Progenitor cell of endocrine pancreas (in vitro differentiated cells): ENCODE measurements at regions not wholly inside any gene's neighbourhood (a gene's known extent, or its start where the extent isn't known, plus 50 kb on each side); places are given as distances from the start of the nearest gene placed in this dataset.

Source experiments
- DNase-seq: peaks from one replicate; pipeline ENCODE4 v3.0.0; 2021; ENCODE audit warnings: low spot score; ENCODE audit not compliant: unreplicated experiment
- H3K27ac Mint-ChIP-seq: 2 replicates; pipeline ENCODE4 v1.8.0; 2021; ENCODE audit warnings: mild to moderate bottlenecking, moderate library complexity, mixed read lengths
- H3K27me3 Mint-ChIP-seq: 2 replicates; pipeline ENCODE4 v1.8.0; 2021; ENCODE audit warnings: mixed read lengths
- H3K36me3 Mint-ChIP-seq: 2 replicates; pipeline ENCODE4 v1.8.0; 2022; ENCODE audit warnings: mixed read lengths; ENCODE audit not compliant: insufficient read depth
- H3K4me1 Mint-ChIP-seq: 2 replicates; pipeline ENCODE4 v1.8.0; 2021; ENCODE audit warnings: low read depth, mixed read lengths
- H3K4me3 Mint-ChIP-seq: 2 replicates; pipeline ENCODE4 v1.8.0; 2021; ENCODE audit warnings: low read depth, mild to moderate bottlenecking, moderate library complexity, mixed read lengths
- H3K9me3 Mint-ChIP-seq: 2 replicates; pipeline ENCODE4 v1.8.0; 2021; ENCODE audit warnings: low read depth, mixed read lengths
- TF ChIP-seq, protein P1 (sequence below): fragments of 200-600 bp; sonication (generic); IDR thresholded peaks from one replicate; pipeline ENCODE4 v1.5.0; 2021; ENCODE audit warnings: antibody characterized with exemption, mild to moderate bottlenecking; ENCODE audit not compliant: unreplicated experiment

- TF ChIP-seq, protein P1, sequence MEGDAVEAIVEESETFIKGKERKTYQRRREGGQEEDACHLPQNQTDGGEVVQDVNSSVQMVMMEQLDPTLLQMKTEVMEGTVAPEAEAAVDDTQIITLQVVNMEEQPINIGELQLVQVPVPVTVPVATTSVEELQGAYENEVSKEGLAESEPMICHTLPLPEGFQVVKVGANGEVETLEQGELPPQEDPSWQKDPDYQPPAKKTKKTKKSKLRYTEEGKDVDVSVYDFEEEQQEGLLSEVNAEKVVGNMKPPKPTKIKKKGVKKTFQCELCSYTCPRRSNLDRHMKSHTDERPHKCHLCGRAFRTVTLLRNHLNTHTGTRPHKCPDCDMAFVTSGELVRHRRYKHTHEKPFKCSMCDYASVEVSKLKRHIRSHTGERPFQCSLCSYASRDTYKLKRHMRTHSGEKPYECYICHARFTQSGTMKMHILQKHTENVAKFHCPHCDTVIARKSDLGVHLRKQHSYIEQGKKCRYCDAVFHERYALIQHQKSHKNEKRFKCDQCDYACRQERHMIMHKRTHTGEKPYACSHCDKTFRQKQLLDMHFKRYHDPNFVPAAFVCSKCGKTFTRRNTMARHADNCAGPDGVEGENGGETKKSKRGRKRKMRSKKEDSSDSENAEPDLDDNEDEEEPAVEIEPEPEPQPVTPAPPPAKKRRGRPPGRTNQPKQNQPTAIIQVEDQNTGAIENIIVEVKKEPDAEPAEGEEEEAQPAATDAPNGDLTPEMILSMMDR = no peak
- Mint-ChIP-seq H3K4me1 (no peaks in the 10 kb centered on the region), H3K9me3 (no peaks in the 10 kb centered on the region), H3K27me3 (no peaks in the 10 kb centered on the region), H3K36me3 (no peaks in the 10 kb centered on the region), H3K27ac (no peak overlapping the region), H3K4me3 (no peak overlapping the region)
- no peak for DNase-seq
These were observed 247.9 kb upstream of the SLC35B3 start for GRCh38 chr6:8683204-8683603.

DNA sequence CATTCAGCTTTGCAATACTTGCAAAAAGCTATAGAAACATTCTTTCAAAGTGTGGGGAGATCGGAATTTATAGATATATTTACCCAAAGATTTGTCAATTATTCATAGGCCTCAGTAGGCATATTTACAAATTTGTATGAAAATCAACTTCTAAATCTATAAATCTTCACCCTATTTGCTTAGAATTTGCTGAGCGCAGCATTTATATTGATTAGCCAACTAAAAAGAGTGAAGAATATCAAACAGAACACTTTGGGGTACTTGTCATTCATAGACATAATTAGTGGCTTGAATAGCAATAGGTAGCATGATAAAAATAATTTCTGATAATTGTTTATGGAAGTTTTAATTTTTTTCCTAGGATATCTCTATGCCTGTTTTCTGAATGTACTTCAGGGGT lies 244.5 kb upstream of the SLC35B3 start:
- DNase-seq = no peak

GRCh38 chr6:8678466-8678865 lies 243.1 kb upstream of the SLC35B3 start:
- TF ChIP-seq, protein P1 = no peak
- Mint-ChIP-seq H3K36me3 (no peaks in the 10 kb centered on the region), H3K4me3 (no peak overlapping the region), H3K9me3 (no peaks in the 10 kb centered on the region), H3K27me3 (no peaks in the 10 kb centered on the region), H3K4me1 (no peaks in the 10 kb centered on the region), H3K27ac (no peak overlapping the region)
- DNase-seq = no peak

More for the DNA sequence above, 244.5 kb upstream of the SLC35B3 start:
- H3K27me3 Mint-ChIP-seq = no peaks in the 10 kb centered on the region
- H3K4me1 Mint-ChIP-seq = no peaks in the 10 kb centered on the region
- no peaks in the 10 kb centered on the region for H3K36me3 Mint-ChIP-seq
- TF ChIP-seq, protein P1 = no peak
- no peak overlapping the region for H3K4me3 Mint-ChIP-seq
- no peaks in the 10 kb centered on the region for H3K9me3 Mint-ChIP-seq
- no peak overlapping the region for H3K27ac Mint-ChIP-seq

GRCh38 chr6:8674126-8674525 lies 238.8 kb upstream of the SLC35B3 start:
- no peaks in the 10 kb centered on the region for H3K9me3 Mint-ChIP-seq
- H3K27ac Mint-ChIP-seq = no peak overlapping the region

GRCh38 chr6:8672882-8673281 lies 237.5 kb upstream of the SLC35B3 start:
- no peak overlapping the region for H3K4me3 Mint-ChIP-seq
- H3K36me3 Mint-ChIP-seq = no peaks in the 10 kb centered on the region
- H3K27me3 Mint-ChIP-seq = no peaks in the 10 kb centered on the region
- no peak for DNase-seq
- no peak overlapping the region for H3K27ac Mint-ChIP-seq
- H3K4me1 Mint-ChIP-seq = no peaks in the 10 kb centered on the region
- no peaks in the 10 kb centered on the region for H3K9me3 Mint-ChIP-seq
- TF ChIP-seq, protein P1 = no peak

More at GRCh38 chr6:8674126-8674525, 238.8 kb upstream of the SLC35B3 start:
- no peak overlapping the region for H3K4me3 Mint-ChIP-seq
- DNase-seq = no peak
- H3K27me3 Mint-ChIP-seq = no peaks in the 10 kb centered on the region
- H3K4me1 Mint-ChIP-seq = no peaks in the 10 kb centered on the region
- TF ChIP-seq, protein P1 = no peak
- H3K36me3 Mint-ChIP-seq = no peaks in the 10 kb centered on the region
